Caco-2 (cell line): ENCODE measurements at regions not wholly inside any gene's neighbourhood (a gene's known extent, or its start where the extent isn't known, plus 50 kb on each side); places are given as distances from the start of the nearest gene placed in this dataset.

Experiments used
- BruUV-seq: library from RNA; stranded (reverse); fragments of 400-500 nt; replicated peaks from 2 replicates; lab custom pipeline; 2021; lab: Mats Ljungman, UMichigan
- CTCF ChIA-PET: fragments of 300-600 bp; sonication (Branson Sonifier 250); formaldehyde crosslinking; loops from one replicate; lab custom pipeline; 2022; ENCODE audit warnings: antibody characterized with exemption; lab: Charles Lee
- POLR2A ChIA-PET: fragments of 300-600 bp; sonication (Branson Sonifier 250); formaldehyde crosslinking; loops from one replicate; lab custom pipeline; 2022; ENCODE audit warnings: antibody characterized with exemption; lab: Charles Lee
- DNase-seq, 2 experiments: peaks; one replicate each; pipeline versions ENCODE4 v3.0.0 to v3.0.0-alpha.2; 2020 to 2022
- H3K27me3 ChIP-seq: replicated peaks from 2 replicates; pipeline ENCODE4 v1.6.0; 2011; ENCODE audit warnings: low read length; ENCODE audit not compliant: control insufficient read depth, insufficient read depth
- H3K36me3 ChIP-seq: 2 replicates; pipeline ENCODE4 v1.5.1; 2011; ENCODE audit warnings: low read length; ENCODE audit not compliant: control insufficient read depth, insufficient read depth
- H3K4me1 ChIP-seq: fragments of 250-450 bp; sonication (Bioruptor Pico); 2 replicates; pipeline ENCODE4 v1.5.1; 2020; ENCODE audit warnings: mild to moderate bottlenecking
- H3K4me3 ChIP-seq: 2 replicates; pipeline ENCODE4 v1.5.1; 2011; ENCODE audit warnings: low read depth, mild to moderate bottlenecking, control low read depth, low read length
- H3K9me3 ChIP-seq: fragments of 250-450 bp; sonication (Bioruptor Pico); 2 replicates; pipeline ENCODE4 v1.5.1; 2020; ENCODE audit warnings: mild to moderate bottlenecking, moderate library complexity
- H3K27ac Mint-ChIP-seq: one replicate; pipeline ENCODE4 v1.8.0; 2022; ENCODE audit warnings: mixed read lengths; ENCODE audit not compliant: unreplicated experiment
- H3K27me3 Mint-ChIP-seq: one replicate; pipeline ENCODE4 v1.8.0; 2022; ENCODE audit warnings: mixed read lengths; ENCODE audit not compliant: insufficient read depth, unreplicated experiment
- H3K36me3 Mint-ChIP-seq: one replicate; pipeline ENCODE4 v1.8.0; 2022; ENCODE audit warnings: mild to moderate bottlenecking, mixed read lengths; ENCODE audit not compliant: insufficient read depth, unreplicated experiment
- H3K4me1 Mint-ChIP-seq: one replicate; pipeline ENCODE4 v1.8.0; 2022; ENCODE audit warnings: low read depth, mixed read lengths; ENCODE audit not compliant: unreplicated experiment
- H3K4me3 Mint-ChIP-seq: one replicate; pipeline ENCODE4 v1.8.0; 2022; ENCODE audit warnings: mild to moderate bottlenecking, moderate library complexity, mixed read lengths; ENCODE audit not compliant: unreplicated experiment
- H3K9me3 Mint-ChIP-seq: one replicate; pipeline ENCODE4 v1.8.0; 2022; ENCODE audit warnings: mixed read lengths; ENCODE audit not compliant: unreplicated experiment
- CTCF ChIP-seq, 2 experiments: fragments of 200-600 bp in 1 of 2; IDR thresholded peaks; 1 replicate in 1 of 2; 2 replicates in 1 of 2; pipeline versions ENCODE4 v1.5.1 to v1.8.0; 2011 to 2022; ENCODE audit warnings: antibody characterized with exemption in 1 of 2, control low read depth in 1 of 2, inconsistent platforms in 1 of 2, low read depth in 1 of 2, low read length in 1 of 2, mild to moderate bottlenecking in 1 of 2, moderate library complexity in 1 of 2; ENCODE audit not compliant: insufficient read depth in 1 of 2, severe bottlenecking in 1 of 2, unreplicated experiment in 1 of 2
- intact Hi-C: fragments of 100-400 bp; cut with micrococcal nuclease; formaldehyde crosslinking; loops from one replicate; pipeline ENCODE4 v1.10.0; 2022; ENCODE audit not compliant: unreplicated experiment

- Mint-ChIP-seq H3K4me3 (no peak overlapping the region), H3K4me1 (no peaks in the 10 kb centered on the region), H3K36me3 (no peaks in the 10 kb centered on the region), H3K27ac (no peak overlapping the region), H3K27me3 (peaks cover 21% of the 10 kb centered on the region), H3K9me3 (no peaks in the 10 kb centered on the region)
- no TSS peak for BruUV-seq
- ChIA-PET POLR2A (interaction anchor here (0.6 kb wide), 1 partner anchor 485 kb away, joined by 3 read pairs; no protein-coding TSS in a partner anchor), CTCF (interaction anchor here (0.6 to 3.4 kb wide), 22 partner anchors 10 to 787 kb away, joined by 3 to 31 read pairs (median 3); partner anchors contain the start of gene TFAP2C)
- Histone ChIP-seq H3K36me3 (no peaks in the 10 kb centered on the region), H3K4me3 (no peak overlapping the region), H3K9me3 (no peaks in the 10 kb centered on the region), H3K27me3 (peaks cover 1% of the 10 kb centered on the region; the same call in 1 of the 2 replicates), H3K4me1 (no peaks in the 10 kb centered on the region)
- peak; percentile 95 to 96 for TF ChIP-seq CTCF (IDR thresholded peaks at IDR 0.05; ENCODE audit: insufficient read depth in 1 of 2, low read depth in 1 of 2, low read length in 1 of 2, severe bottlenecking in 1 of 2, unreplicated experiment in 1 of 2)
- intact Hi-C loops: loop anchor here (1.0 to 5.0 kb wide), 6 partner anchors 87 to 424 kb away; partner anchors contain the start of gene TFAP2C
- DNase-seq: peak; percentile 76 to 81
Observed at GRCh38 chr20:56974499-56975250, 291.8 kb downstream of the BMP7 start.

- CTCF ChIA-PET: interaction anchor here (1.2 to 3.4 kb wide), 2 partner anchors 132 to 285 kb away, joined by 3 to 31 read pairs; no protein-coding TSS in a partner anchor
Observed at GRCh38 chr20:56975838-56976237, 290.6 kb downstream of the BMP7 start.

More at GRCh38 chr20:56975838-56976237, 290.6 kb downstream of the BMP7 start:
- H3K36me3 ChIP-seq: no peaks in the 10 kb centered on the region
- H3K36me3 Mint-ChIP-seq: no peaks in the 10 kb centered on the region
- no peak overlapping the region for H3K4me3 ChIP-seq
- no peaks in the 10 kb centered on the region for H3K9me3 ChIP-seq
- BruUV-seq: no TSS peak
- no peaks in the 10 kb centered on the region for H3K9me3 Mint-ChIP-seq
- H3K27ac Mint-ChIP-seq: no peak overlapping the region
- no peaks in the 10 kb centered on the region for H3K4me1 ChIP-seq
- H3K4me1 Mint-ChIP-seq: no peaks in the 10 kb centered on the region
- intact Hi-C loops: no loop called here
- POLR2A ChIA-PET: no interaction called here
- peaks cover 13% of the 10 kb centered on the region for H3K27me3 Mint-ChIP-seq
- DNase-seq: no peak
- no peak overlapping the region for H3K4me3 Mint-ChIP-seq
- peaks cover 1% of the 10 kb centered on the region; the same call in 1 of the 2 replicates for H3K27me3 ChIP-seq
- TF ChIP-seq CTCF (IDR thresholded peaks at IDR 0.05; ENCODE audit: insufficient read depth in 1 of 2, low read depth in 1 of 2, low read length in 1 of 2, severe bottlenecking in 1 of 2, unreplicated experiment in 1 of 2): no peak
